OCI-LY1 (cell line): ENCODE measurements at regions not wholly inside any gene's neighbourhood (a gene's known extent, or its start where the extent isn't known, plus 50 kb on each side); places are given as distances from the start of the nearest gene placed in this dataset.

ENCODE experiments used
- EZH2 ChIP-seq: fragments of 200-600 bp; sonication (generic), shearing (Covaris generic); IDR thresholded peaks from 2 replicates; pipeline ENCODE4 v1.8.0; 2017; ENCODE audit warnings: borderline replicate concordance, mixed run types, mild to moderate bottlenecking, antibody characterized with exemption, low read length, moderate library complexity, mixed read lengths
- TF ChIP-seq, protein P1 (sequence below): fragments of 200-600 bp; sonication (generic), shearing (Covaris generic); IDR thresholded peaks from 2 replicates; pipeline ENCODE4 v1.5.1; 2017; ENCODE audit warnings: mild to moderate bottlenecking, antibody characterized with exemption, low read length, moderate library complexity, mixed read lengths

DNA sequence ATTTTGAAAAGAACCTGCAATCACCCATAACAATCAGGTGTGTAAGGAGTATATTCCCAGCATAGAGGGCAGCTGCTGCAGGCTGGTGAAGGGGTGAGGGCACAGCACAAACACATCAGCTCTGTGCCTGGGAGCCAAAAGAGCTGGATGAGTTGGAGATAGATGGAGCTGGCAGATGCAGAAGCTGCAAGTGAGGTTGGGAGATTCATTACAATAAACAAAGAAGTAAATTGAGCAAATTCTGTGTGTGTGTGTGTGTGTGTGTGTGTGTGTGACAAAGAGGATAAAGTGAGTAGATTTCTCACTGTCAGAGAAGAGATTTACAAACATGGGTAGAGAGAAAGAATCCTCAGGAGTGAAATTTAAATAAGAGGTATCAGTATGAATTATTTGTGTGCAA lies 994.7 kb downstream of the EPHA3 start:
- no peak for TF ChIP-seq EZH2
- TF ChIP-seq, protein P1, sequence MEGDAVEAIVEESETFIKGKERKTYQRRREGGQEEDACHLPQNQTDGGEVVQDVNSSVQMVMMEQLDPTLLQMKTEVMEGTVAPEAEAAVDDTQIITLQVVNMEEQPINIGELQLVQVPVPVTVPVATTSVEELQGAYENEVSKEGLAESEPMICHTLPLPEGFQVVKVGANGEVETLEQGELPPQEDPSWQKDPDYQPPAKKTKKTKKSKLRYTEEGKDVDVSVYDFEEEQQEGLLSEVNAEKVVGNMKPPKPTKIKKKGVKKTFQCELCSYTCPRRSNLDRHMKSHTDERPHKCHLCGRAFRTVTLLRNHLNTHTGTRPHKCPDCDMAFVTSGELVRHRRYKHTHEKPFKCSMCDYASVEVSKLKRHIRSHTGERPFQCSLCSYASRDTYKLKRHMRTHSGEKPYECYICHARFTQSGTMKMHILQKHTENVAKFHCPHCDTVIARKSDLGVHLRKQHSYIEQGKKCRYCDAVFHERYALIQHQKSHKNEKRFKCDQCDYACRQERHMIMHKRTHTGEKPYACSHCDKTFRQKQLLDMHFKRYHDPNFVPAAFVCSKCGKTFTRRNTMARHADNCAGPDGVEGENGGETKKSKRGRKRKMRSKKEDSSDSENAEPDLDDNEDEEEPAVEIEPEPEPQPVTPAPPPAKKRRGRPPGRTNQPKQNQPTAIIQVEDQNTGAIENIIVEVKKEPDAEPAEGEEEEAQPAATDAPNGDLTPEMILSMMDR = no peak
